H9 (cell line): ENCODE measurements at regions not wholly inside any gene's neighbourhood (a gene's known extent, or its start where the extent isn't known, plus 50 kb on each side); places are given as distances from the start of the nearest gene placed in this dataset.

Experiments used
- DNase-seq: peaks from one replicate; pipeline ENCODE4 v3.0.0-alpha.2; 2017
- H2AFZ ChIP-seq: one replicate; pipeline ENCODE4 v1.6.1; 2013; ENCODE audit warnings: mild to moderate bottlenecking, low read length, control low read depth, moderate library complexity
- H2AK5ac ChIP-seq: 2 replicates; pipeline ENCODE4 v1.6.1; 2013; ENCODE audit warnings: low read length, control low read depth, mixed read lengths; ENCODE audit not compliant: insufficient read length
- H2BK120ac ChIP-seq: one replicate; pipeline ENCODE4 v1.6.1; 2013; ENCODE audit warnings: low read depth, mild to moderate bottlenecking, low read length, control low read depth, inconsistent platforms; ENCODE audit not compliant: poor library complexity, severe bottlenecking
- H2BK12ac ChIP-seq: 2 replicates; pipeline ENCODE4 v1.6.1; 2013; ENCODE audit warnings: low read length, control low read depth, mixed read lengths, low read depth; ENCODE audit not compliant: insufficient read length
- H2BK15ac ChIP-seq: 2 replicates; pipeline ENCODE4 v1.6.1; 2013; ENCODE audit warnings: low read depth, low read length, control low read depth
- H2BK20ac ChIP-seq: one replicate; pipeline ENCODE4 v1.6.1; 2013; ENCODE audit warnings: low read depth, mild to moderate bottlenecking, low read length, control low read depth, inconsistent platforms; ENCODE audit not compliant: poor library complexity, severe bottlenecking
- H2BK5ac ChIP-seq: 2 replicates; pipeline ENCODE4 v1.6.1; 2013; ENCODE audit warnings: low read length, control low read depth, mixed read lengths; ENCODE audit not compliant: insufficient read length
- H3K14ac ChIP-seq: 2 replicates; pipeline ENCODE4 v1.6.1; 2013; ENCODE audit warnings: low read length, control low read depth; ENCODE audit not compliant: insufficient read depth
- H3K18ac ChIP-seq: 2 replicates; pipeline ENCODE4 v1.6.1; 2013; ENCODE audit warnings: low read depth, mild to moderate bottlenecking, mixed read lengths, low read length, control low read depth; ENCODE audit not compliant: insufficient read length
- H3K23ac ChIP-seq: 2 replicates; pipeline ENCODE4 v1.6.1; 2013; ENCODE audit warnings: low read length, control low read depth, mixed read lengths, low read depth; ENCODE audit not compliant: insufficient read length
- H3K23me2 ChIP-seq: 2 replicates; pipeline ENCODE4 v1.6.1; 2013; ENCODE audit warnings: low read depth, mild to moderate bottlenecking, mixed read lengths, low read length, control low read depth; ENCODE audit not compliant: insufficient read length, poor library complexity, severe bottlenecking
- H3K27ac ChIP-seq: 2 replicates; pipeline ENCODE4 v1.5.1; 2013; ENCODE audit warnings: low read length, control low read depth, mixed read lengths, low read depth; ENCODE audit not compliant: insufficient read length
- H3K27me3 ChIP-seq: 2 replicates; pipeline ENCODE4 v1.6.1; 2013; ENCODE audit warnings: low read length, control low read depth, inconsistent platforms; ENCODE audit not compliant: insufficient read depth
- H3K4ac ChIP-seq: 2 replicates; pipeline ENCODE4 v1.6.1; 2013; ENCODE audit warnings: low read depth, mild to moderate bottlenecking, control low read depth, inconsistent platforms, low read length, moderate library complexity
- H3K4me1 ChIP-seq: 2 replicates; pipeline ENCODE4 v1.6.1; 2013; ENCODE audit warnings: low read length, control low read depth, inconsistent platforms; ENCODE audit not compliant: insufficient read depth
- H3K4me2 ChIP-seq: 2 replicates; pipeline ENCODE4 v1.6.1; 2013; ENCODE audit warnings: low read length, control low read depth, mixed read lengths; ENCODE audit not compliant: insufficient read length, insufficient read depth
- H3K56ac ChIP-seq: 2 replicates; pipeline ENCODE4 v1.6.1; 2013; ENCODE audit warnings: low read depth, mild to moderate bottlenecking, mixed read lengths, low read length, control low read depth; ENCODE audit not compliant: insufficient read length
- H3K79me1 ChIP-seq: 2 replicates; pipeline ENCODE4 v1.6.1; 2013; ENCODE audit warnings: low read depth, mild to moderate bottlenecking, moderate library complexity, low read length, control low read depth, inconsistent platforms; ENCODE audit not compliant: insufficient read depth, poor library complexity, severe bottlenecking
- H3K79me2 ChIP-seq: 2 replicates; pipeline ENCODE4 v1.6.1; 2013; ENCODE audit warnings: low read length, control low read depth, inconsistent platforms; ENCODE audit not compliant: insufficient read depth
- H3K9ac ChIP-seq: 2 replicates; pipeline ENCODE4 v1.6.1; 2013; ENCODE audit warnings: low read length, control low read depth, mixed read lengths; ENCODE audit not compliant: insufficient read length; ENCODE audit errors: extremely low read depth
- H3K9me3 ChIP-seq: one replicate; pipeline ENCODE4 v1.6.1; 2013; ENCODE audit warnings: low read depth, low read length, inconsistent platforms; ENCODE audit not compliant: control insufficient read depth
- H3T11ph ChIP-seq: one replicate; pipeline ENCODE4 v1.6.1; 2013; ENCODE audit warnings: mild to moderate bottlenecking, low read length, control low read depth, inconsistent platforms
- H4K20me1 ChIP-seq: one replicate; pipeline ENCODE4 v1.6.1; 2013; ENCODE audit not compliant: control insufficient read depth, insufficient read length, insufficient read depth
- H4K5ac ChIP-seq: 2 replicates; pipeline ENCODE4 v1.6.1; 2013; ENCODE audit warnings: low read depth, mild to moderate bottlenecking, mixed read lengths, low read length, control low read depth; ENCODE audit not compliant: insufficient read length
- H4K8ac ChIP-seq: replicated peaks from 2 replicates; pipeline ENCODE4 v1.6.1; 2013; ENCODE audit warnings: low read length, control low read depth, mixed read lengths, low read depth; ENCODE audit not compliant: insufficient read length
- H4K91ac ChIP-seq: 2 replicates; pipeline ENCODE4 v1.6.1; 2013; ENCODE audit warnings: low read depth, mild to moderate bottlenecking, moderate library complexity, mixed read lengths, low read length, control low read depth; ENCODE audit not compliant: insufficient read length
- H3K27ac Mint-ChIP-seq, 3 experiments: 2 replicates in 2 of 3; 3 replicates in 1 of 3; pipeline ENCODE4 v1.8.0; 2020 to 2021; ENCODE audit warnings: mixed read lengths in 3 of 3, mild to moderate bottlenecking in 1 of 3, moderate library complexity in 1 of 3
- H3K27me3 Mint-ChIP-seq: 2 replicates; pipeline ENCODE4 v1.8.0; 2021; ENCODE audit warnings: low read depth, mild to moderate bottlenecking, moderate library complexity, mixed read lengths
- H3K36me3 Mint-ChIP-seq, 3 experiments: 2 replicates in 2 of 3; 3 replicates in 1 of 3; pipeline ENCODE4 v1.8.0; 2020 to 2021; ENCODE audit warnings: low read depth in 3 of 3, mixed read lengths in 3 of 3; ENCODE audit not compliant: insufficient read depth in 1 of 3
- H3K4me1 Mint-ChIP-seq, 2 experiments: 2 replicates each; pipeline ENCODE4 v1.8.0; 2020; ENCODE audit warnings: mixed read lengths in 2 of 2
- H3K4me3 Mint-ChIP-seq, 2 experiments: 2 replicates in 1 of 2; 3 replicates in 1 of 2; pipeline ENCODE4 v1.8.0; 2020 to 2021; ENCODE audit warnings: mild to moderate bottlenecking in 2 of 2, mixed read lengths in 2 of 2, moderate library complexity in 1 of 2
- H3K9me3 Mint-ChIP-seq, 2 experiments: 2 replicates in 1 of 2; 3 replicates in 1 of 2; pipeline ENCODE4 v1.8.0; 2020; ENCODE audit warnings: mild to moderate bottlenecking in 2 of 2, mixed read lengths in 2 of 2, moderate library complexity in 1 of 2
- WGBS: extraction: QIAGEN DNeasy Blood & Tissue Kit; methylation state at CpG from one replicate; pipeline ENCODE4 v1.1.7; 2013; ENCODE audit warnings: missing lambda C conversion rate, low lambda C conversion rate, mixed read lengths; ENCODE audit not compliant: insufficient read length; ENCODE audit errors: extremely low coverage; 5-methylcytosine and 5-hydroxymethylcytosine counted together
- TF ChIP-seq, protein P1 (sequence below): fragments of 200-600 bp; sonication (generic); conservative IDR thresholded peaks from 3 replicates; pipeline ENCODE4 v1.8.0; 2021; ENCODE audit warnings: antibody characterized with exemption, mild to moderate bottlenecking

DNA sequence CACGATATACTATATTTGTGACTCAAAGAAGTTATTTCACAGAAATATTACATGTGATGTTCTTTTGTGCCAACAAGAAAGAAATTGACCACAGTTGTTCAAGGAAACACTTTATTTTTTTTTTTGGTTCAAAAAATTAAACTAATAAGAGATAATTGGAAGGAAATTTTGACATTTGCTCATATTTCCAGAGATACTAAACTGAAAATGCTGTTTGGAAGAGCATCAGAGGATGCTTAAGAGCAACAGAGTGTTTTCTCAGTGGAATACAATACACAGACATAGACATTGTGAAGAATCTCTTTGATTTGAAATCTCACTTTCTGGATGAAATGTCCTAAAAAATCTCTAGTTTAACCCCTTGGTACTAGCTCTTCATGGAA lies 760.4 kb upstream of the CXADR start:
- Mint-ChIP-seq H3K4me3 (no peak overlapping the region), H3K4me1 (peaks cover 10 to 14% of the 10 kb centered on the region in 2 experiments), H3K9me3 (no peaks in the 10 kb centered on the region; a peak in 1 of 5 replicates), H3K27me3 (no peaks in the 10 kb centered on the region), H3K36me3 (no peaks in the 10 kb centered on the region), H3K27ac (no peak overlapping the region)
- Histone ChIP-seq H3K79me2 (no peaks in the 10 kb centered on the region), H4K5ac (no peak overlapping the region), H3K27me3 (no peaks in the 10 kb centered on the region), H3T11ph (no peak overlapping the region), H3K27ac (no peak overlapping the region), H3K14ac (no peak overlapping the region), H3K4me1 (no peaks in the 10 kb centered on the region), H3K4ac (no peak overlapping the region), H3K23ac (no peak overlapping the region), H2BK12ac (no peak overlapping the region), H4K20me1 (no peaks in the 10 kb centered on the region), H2BK120ac (no peak overlapping the region), H2AK5ac (no peak overlapping the region), H3K56ac (no peak overlapping the region), H2BK15ac (no peak overlapping the region), H4K8ac (no peak overlapping the region), H3K9ac (no peak overlapping the region), H3K79me1 (no peaks in the 10 kb centered on the region), H4K91ac (no peak overlapping the region), H2BK5ac (no peak overlapping the region), H3K9me3 (no peaks in the 10 kb centered on the region), H3K4me2 (no peak overlapping the region), H2AFZ (no peak overlapping the region), H3K18ac (no peak overlapping the region), H3K23me2 (no peaks in the 10 kb centered on the region), H2BK20ac (no peak overlapping the region)
- no CpG with 5 or more reads among the region's 1 CpG for WGBS
- TF ChIP-seq, protein P1, sequence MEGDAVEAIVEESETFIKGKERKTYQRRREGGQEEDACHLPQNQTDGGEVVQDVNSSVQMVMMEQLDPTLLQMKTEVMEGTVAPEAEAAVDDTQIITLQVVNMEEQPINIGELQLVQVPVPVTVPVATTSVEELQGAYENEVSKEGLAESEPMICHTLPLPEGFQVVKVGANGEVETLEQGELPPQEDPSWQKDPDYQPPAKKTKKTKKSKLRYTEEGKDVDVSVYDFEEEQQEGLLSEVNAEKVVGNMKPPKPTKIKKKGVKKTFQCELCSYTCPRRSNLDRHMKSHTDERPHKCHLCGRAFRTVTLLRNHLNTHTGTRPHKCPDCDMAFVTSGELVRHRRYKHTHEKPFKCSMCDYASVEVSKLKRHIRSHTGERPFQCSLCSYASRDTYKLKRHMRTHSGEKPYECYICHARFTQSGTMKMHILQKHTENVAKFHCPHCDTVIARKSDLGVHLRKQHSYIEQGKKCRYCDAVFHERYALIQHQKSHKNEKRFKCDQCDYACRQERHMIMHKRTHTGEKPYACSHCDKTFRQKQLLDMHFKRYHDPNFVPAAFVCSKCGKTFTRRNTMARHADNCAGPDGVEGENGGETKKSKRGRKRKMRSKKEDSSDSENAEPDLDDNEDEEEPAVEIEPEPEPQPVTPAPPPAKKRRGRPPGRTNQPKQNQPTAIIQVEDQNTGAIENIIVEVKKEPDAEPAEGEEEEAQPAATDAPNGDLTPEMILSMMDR: no peak
- no peak for DNase-seq
